C4-2B (cell line): ENCODE measurements at regions not wholly inside any gene's neighbourhood (a gene's known extent, or its start where the extent isn't known, plus 50 kb on each side); places are given as distances from the start of the nearest gene placed in this dataset.
"Not testable (repeated sequence)": the region's sequence is repeated elsewhere in the genome, so short reads cannot be mapped to it uniquely, and the experiment has no call there.

Experiments used
- H3K27ac ChIP-seq: fragments of 450-650 bp; 2 replicates; pipeline ENCODE4 v1.5.1; 2017
- ZFX ChIP-seq: fragments of 450-650 bp; IDR thresholded peaks from 2 replicates; pipeline ENCODE4 v1.6.1; 2017
- TF ChIP-seq, protein P1 (sequence below): fragments of 450-650 bp; conservative IDR thresholded peaks from 2 replicates; pipeline ENCODE4 v1.5.1; 2017; ENCODE audit warnings: mild to moderate bottlenecking

DNA sequence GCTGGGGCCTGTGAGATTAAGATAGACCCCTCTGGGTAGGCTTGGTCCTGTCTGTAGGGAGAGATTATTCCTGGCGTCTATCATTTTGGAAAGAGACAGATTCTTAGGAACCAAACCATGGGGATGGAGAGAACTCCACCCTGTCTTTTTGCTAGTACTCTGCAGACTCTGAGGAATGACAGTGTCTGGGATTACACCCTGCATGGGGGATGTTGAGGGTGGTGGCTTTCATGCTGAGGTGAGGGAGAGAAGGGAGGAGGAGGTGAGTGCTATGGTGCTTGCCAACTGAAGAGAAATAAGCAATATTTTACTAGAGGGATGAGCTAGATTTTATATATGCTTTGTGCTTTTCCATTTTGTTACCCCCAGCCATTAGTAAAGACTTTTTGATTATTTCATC is 74.5 kb upstream of the PCDH8 start:
- TF ChIP-seq, protein P1, sequence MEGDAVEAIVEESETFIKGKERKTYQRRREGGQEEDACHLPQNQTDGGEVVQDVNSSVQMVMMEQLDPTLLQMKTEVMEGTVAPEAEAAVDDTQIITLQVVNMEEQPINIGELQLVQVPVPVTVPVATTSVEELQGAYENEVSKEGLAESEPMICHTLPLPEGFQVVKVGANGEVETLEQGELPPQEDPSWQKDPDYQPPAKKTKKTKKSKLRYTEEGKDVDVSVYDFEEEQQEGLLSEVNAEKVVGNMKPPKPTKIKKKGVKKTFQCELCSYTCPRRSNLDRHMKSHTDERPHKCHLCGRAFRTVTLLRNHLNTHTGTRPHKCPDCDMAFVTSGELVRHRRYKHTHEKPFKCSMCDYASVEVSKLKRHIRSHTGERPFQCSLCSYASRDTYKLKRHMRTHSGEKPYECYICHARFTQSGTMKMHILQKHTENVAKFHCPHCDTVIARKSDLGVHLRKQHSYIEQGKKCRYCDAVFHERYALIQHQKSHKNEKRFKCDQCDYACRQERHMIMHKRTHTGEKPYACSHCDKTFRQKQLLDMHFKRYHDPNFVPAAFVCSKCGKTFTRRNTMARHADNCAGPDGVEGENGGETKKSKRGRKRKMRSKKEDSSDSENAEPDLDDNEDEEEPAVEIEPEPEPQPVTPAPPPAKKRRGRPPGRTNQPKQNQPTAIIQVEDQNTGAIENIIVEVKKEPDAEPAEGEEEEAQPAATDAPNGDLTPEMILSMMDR: no peak
- TF ChIP-seq ZFX: no peak

DNA sequence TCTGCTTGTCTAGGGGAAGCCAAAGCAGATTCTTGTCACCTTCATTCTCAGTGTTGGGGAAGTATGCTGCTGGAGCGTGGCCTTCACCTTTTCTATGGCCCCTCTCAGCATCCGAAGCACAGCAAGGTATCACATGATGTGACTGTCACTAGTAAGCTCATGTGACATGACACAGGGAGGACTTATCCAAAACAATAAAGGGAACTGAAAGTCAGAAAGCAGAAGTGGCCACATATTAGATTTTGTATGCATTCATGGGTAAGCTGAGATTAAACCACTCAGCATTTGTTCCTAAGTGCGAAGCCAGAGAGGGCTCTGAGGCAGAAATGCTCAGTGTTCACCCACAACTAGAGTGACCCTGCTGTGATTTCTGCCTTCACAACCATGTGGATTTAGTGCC is 72.8 kb upstream of the PCDH8 start:
- H3K27ac ChIP-seq: no peak overlapping the region
- no peak for TF ChIP-seq ZFX
- TF ChIP-seq, protein P1: no peak

More for the DNA sequence above, 74.5 kb upstream of the PCDH8 start:
- H3K27ac ChIP-seq: no peak overlapping the region

DNA sequence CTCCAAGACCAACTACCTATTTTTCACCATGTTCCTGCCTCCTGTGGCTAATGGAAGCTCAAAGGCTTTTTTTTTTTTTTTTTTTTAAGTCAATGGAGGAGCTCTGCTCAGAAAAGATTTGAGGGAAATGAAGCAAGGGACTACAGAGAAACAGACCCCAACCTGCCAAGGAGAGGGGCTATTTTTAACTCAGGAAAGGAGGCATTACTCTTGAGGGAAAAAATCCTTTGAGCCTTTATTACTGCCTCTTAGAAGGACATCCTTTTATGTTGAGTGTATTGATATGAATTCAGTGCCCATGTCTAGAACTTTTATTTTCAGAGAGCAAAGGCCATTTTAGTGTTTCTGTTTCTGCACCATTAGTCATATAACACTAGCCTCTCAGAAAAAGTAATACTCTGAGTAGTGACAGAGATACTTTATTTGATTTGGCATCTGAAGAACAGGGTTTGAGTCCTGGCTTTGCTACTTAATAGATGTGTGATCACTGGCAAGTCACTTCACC is 68.1 kb upstream of the PCDH8 start:
- no peak overlapping the region for H3K27ac ChIP-seq
- TF ChIP-seq, protein P1: no peak
- no peak for TF ChIP-seq ZFX

DNA sequence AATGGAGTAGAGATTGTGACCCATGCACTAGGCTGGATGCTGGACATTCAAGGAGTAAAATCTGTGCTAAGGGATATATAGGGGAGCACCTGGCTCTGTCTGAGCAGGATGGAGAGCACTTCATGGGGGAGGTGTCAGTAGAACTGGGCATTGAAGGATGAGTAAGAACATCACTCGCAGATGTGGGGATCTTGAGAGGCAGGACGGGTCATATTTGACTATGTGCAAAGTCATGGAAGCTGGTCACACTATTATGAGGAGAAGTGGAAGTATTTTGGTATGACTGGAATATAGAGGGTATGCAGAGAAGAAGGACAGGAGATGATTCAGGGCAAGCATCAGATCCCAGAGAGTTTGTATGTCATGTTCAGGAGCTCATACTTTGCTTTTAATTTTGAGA is 62.9 kb upstream of the PCDH8 start:
- TF ChIP-seq ZFX: no peak
- H3K27ac ChIP-seq: no peak overlapping the region

DNA sequence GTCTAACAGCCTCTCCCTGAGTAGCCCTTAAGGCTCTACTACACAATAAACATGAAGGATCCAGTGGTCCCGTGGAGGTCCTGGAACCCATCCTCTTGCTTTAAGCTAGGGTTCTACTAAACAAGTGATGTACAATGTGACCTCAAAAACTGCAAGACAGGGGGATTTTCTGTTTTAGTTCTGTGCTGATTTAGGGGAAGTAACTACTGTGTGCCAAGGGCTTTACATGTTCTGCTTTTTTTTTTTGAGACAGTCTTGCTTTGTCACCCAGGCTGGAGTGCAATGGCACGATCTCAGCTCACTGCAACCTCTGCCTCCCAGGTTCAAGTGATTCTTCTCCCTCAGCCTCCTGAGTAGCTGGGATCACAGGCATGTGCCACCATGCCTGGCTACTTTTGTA is 61.9 kb upstream of the PCDH8 start:
- not testable (repeated sequence) for H3K27ac ChIP-seq

DNA sequence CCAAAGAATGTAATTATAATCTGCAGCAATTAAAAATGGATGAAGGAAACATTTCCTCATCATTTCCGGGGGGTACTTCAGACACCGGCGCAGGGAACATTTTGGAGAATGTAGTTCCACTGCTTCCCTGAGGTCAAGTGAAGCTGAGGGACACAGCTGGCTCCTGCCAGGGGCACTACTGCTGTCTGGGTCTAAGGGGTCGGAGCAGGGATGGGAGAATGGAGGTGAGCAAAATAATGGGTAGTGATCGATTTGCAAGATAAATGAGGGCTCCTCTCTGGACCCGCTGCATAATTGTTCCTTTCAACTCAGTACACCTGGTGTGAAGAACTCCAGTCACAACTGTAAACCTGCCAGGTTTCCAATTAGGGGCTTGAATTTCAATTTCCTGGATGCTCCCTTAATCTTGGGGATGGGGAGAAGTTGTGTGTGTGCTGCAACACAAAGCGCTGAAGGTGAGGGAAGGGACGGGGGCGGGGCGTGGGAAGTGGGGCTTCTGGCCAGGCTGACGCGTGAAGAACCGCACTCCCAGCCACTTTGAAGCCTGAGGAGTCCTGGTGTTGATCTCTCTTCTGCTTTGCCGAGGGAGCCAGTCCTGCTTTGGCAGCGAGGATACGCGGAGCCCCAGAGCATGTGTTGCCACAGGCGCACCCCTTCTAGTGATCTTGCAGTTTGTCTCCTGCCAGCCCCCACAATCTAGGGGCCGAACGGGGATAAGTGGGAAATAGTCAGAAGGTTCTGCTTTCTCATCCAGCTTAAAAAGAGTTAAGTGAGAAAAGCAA is 57.9 kb upstream of the PCDH8 start:
- H3K27ac ChIP-seq: no peak overlapping the region
- TF ChIP-seq ZFX: no peak
- TF ChIP-seq, protein P1: no peak

DNA sequence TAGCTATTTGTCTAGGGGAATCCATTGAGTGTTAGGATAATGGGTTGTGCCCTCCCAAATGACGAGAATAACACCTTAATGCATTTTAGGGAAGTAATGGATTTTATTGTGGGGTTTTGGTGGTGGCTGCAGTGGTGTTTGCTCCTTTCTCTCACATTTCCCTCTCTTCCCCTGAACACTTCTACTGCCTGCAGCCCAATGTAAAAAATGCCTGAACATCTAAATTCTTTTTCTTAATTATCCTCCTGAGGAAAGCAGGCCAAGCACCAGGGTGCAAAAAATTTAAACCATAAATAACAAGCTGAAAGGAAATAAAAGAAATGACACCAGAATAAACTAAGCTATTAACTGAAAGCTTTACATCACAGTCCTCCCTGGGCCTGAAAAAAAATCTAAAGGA is 57.3 kb upstream of the PCDH8 start:
- no peak for TF ChIP-seq ZFX
- TF ChIP-seq, protein P1: no peak
- no peak overlapping the region for H3K27ac ChIP-seq

DNA sequence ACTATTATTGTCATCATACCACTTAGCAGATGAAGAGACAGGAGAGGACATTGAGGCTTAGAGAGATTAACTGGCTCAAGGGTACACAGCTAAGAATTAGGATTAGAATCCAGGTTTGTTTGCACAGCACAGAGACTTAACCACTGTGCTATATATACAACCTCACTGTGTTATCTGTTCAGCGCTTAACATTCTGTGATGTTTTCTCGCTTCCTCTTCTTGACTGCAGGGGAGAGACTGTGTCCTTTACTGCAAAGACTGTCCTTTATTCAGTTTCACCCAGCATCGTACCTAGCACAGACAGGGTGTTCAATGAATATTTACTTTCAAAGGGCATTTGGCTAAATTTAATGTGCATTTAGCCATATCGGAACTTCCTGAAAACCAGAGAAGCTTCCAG is 54.9 kb upstream of the PCDH8 start:
- no peak overlapping the region for H3K27ac ChIP-seq
- TF ChIP-seq ZFX: no peak
- TF ChIP-seq, protein P1: no peak
